Central memory CD4-positive, alpha-beta T cell (primary cell): ENCODE measurements at regions not wholly inside any gene's neighbourhood (a gene's known extent, or its start where the extent isn't known, plus 50 kb on each side); places are given as distances from the start of the nearest gene placed in this dataset.

ENCODE experiments used
- DNase-seq: peaks from one replicate; pipeline ENCODE4 v3.0.0; 2022

DNA sequence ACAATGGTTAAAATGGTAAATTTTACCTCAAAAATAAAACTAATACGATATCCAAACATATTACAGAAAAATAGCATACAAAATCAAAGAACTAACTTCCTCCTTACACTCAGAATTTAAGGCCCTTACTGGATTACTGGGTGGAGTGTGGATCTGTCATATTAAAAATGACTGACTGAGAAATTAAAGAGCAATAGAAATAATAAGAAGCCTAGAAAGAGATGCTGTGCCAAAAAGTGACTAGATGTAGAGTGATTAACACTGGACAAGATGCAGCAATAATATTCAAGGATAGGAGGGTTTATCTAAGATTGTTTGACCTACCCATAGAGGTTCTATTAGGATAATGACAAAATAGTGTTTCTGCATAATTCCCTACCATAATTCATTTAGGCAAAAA lies 424.3 kb downstream of the SETD4 start:
- DNase-seq = no peak

DNA sequence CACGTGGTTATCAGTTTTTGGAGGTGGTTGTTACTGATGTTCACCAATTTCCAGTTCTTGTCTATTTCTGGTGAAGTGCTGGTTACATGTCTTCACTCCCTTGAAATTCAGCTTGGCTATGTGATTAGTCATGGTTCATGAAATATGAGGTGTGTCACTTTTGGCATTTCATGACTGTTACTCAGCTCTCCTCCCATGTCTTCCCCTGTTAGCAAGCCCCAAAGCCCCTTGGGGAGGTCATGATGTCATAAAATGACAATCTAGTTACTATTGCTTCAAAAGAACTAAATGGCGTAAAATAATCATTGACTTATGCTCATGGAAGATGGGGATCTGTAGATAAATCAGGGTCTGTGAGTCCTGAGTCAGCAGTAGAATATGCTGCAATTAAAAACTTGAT lies 425.1 kb downstream of the SETD4 start:
- no peak for DNase-seq

DNA sequence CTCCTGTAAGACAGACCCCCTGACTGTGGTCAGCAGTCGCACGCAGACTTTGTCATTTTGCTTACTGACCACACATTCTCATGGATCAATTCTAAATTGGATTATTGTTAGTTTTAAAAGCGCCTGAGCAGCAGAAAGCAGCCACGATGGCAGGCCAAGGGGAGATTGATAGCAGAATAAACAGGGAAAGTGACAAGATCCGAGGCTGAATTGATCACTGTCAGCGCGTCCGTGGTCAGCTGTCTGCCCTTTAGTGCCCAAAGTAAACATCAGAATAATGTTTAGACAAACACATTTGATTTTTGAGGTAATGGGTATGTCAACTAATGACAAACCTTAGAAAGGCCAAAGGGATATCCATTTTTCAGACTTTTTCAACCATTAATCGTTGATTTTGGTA lies 426.8 kb downstream of the SETD4 start:
- no peak for DNase-seq

DNA sequence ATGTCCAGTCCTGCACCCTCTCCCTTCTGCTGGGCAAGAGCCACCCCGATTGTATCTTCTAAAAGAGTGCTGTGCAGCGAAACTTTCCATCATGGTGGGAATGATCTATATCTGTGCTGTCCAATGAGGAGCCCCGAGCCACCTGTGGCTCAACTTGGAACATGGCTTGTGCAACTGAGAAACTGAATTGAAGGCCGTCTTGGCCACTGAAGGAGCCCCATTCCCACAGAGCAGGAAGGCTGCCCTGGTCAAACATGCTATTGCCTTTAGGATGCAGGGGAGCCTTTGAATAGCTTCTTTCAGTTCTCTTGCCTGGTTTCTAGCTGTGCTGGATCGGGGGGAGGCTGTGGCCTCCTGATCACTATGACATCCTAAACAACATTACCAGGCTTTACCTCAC lies 427.6 kb downstream of the SETD4 start:
- no peak for DNase-seq

DNA sequence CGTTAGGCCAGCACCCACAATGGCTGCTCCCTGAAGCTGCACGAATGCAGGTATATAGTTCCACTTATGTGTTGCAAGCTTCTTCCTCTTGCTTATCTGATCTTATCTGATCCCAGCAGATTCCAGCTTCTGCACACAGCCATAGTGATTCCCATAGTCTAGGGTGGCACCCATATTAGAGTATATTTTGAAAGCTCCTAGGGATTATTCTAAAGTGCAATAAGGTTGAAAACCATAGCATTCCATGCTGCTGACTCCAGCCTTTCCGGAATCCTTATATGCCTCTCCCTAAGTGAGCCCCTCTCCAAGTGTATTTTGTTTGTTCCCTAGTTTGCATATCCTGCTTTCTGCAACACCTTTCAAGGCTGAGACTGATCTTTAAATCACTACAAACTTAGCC lies 432.0 kb downstream of the SETD4 start:
- DNase-seq = no peak

DNA sequence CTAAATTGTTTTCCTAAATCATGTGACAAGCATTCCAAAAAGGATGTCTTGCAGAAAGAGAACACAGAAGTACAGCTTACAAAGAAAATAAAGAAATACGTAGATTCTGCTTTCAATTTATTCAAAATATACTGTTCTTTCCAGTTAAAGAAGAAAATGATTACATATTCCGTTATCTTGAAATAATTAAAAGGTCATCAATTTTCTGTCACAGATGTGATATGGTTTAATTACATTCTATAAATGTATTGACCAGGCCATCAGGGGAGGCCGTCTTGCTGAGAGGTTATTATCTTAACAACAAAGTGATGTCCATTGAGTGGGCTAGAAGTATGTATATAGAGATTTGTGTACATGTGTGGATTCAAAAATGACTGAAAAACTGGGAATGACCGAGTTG lies 432.9 kb downstream of the SETD4 start:
- no peak for DNase-seq

DNA sequence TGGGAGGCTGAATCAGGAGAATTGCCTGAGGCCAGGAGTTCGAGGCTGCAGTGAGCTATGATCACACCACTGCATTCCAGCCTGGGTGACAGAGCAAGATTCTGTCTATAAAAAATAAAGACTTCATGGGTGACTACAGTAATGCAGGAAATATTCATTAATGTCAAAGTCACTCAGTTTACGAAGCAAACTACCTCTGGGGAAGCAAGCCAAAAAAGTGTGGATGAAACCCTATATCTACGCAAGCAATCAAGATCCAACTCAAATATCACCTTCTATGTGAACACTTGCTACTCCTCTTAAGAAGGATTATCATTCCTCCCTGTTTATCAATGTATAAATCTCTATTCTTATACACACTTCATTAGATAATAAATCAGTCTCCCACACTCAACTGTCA lies 434.8 kb downstream of the SETD4 start:
- no peak for DNase-seq

DNA sequence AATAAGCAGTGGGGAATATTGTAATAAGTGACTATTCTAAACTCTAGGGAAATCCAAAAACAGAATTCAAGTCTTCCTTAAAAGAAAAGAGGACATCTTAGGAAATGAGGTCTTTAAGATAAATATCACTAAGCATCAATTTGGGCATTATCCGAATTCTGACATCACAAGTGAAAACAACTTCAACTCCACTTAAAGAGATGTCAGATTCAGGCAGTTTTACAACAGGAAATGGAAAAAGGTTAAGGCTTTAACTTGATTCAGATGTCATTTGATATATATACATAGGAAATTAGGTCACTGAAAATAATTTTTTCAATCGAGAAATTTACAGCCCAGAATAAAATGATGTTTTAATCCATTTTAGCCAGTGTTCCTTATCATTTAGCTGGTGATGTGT lies 435.4 kb downstream of the SETD4 start:
- DNase-seq = no peak

DNA sequence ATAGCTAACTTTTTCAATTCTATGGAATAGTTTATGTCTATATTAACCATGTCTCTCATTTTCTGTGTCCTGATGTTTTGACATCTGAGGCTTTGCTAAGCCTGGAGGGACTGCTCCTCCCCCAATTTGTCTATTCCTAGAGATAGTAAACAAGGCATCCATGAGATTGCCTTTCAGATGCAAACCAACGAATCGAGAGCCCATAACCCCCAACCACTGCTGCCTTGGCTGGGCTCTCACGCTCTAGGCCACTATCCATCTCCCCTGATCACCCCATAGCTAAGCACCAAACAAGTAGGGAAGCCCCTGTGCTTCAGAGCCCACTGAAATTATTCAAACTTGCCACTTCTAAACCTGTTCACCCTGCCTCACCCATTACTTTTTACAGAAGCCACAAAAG lies 437.7 kb downstream of the SETD4 start:
- DNase-seq = no peak

DNA sequence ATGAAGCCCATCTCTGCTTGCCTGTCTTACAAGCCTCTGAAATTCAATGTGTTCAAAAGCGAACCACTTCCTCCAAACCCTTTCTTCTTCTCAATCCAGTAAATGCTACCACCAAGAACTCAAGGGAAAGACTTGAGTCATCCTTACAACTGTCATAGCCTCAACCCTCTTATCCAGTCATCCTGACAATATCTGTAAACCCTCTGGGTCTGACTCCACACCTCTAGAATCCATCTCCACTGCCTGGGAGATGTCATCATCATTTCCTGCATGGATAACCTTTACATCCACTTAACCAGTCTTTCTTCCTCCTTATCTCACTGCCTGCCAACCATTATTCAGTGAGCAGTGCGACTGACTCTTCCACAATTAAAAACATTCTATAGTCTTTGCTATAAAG lies 441.1 kb downstream of the SETD4 start:
- DNase-seq = no peak

DNA sequence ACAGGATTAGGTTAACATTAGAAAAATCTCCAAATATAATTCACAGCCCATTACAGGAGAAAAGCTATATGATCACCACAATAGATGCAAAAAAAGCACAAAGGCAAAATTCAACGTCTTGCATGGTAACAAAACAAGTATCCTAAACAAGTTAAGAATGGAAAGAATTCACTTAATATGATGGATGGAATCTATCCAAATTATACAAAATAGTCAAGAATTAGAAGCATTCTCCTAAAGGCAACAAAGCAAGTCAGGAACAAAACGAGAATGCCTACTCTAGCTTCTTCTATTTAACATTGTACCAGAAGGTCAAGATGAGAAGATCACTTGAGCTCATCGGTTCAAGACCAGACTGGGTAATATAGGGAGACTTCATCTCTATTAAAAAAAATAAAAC lies 442.8 kb downstream of the SETD4 start:
- DNase-seq = no peak

DNA sequence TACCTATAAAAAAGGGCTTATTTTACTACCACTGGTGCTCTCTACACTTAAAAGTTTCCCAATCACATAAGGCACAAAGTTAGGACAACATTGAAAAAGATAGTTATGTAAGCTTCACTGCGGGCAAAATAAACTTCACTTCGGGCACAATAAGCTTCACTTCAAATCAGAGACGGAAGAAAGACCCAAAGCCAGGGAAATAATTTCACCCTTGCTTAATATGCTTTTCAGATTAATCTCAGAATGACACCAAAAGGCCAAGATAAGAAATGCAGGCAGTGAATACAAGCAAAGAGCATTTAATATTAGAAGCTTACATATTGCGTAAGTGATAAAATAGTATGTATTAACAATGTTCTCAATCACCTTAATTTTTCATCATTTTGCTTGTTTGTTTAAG lies 444.2 kb downstream of the SETD4 start:
- no peak for DNase-seq

DNA sequence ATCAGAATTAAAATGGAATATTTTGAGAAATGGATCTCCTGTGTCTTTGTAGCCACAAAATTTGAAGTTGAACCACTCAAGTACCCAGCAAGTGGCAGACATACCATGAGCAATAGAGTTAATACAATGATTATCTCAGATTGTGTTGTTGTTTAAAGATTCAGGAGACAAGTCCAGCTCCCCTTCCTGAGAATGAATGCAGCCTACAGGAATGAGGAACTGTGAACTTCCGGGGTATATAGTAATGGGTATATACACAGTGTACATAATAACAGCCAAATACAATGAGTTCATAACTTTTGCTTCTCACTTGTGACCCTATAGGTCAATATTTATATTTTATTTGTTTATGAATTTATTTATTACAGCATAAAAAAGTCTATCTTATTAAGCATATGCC lies 445.0 kb downstream of the SETD4 start:
- no peak for DNase-seq

DNA sequence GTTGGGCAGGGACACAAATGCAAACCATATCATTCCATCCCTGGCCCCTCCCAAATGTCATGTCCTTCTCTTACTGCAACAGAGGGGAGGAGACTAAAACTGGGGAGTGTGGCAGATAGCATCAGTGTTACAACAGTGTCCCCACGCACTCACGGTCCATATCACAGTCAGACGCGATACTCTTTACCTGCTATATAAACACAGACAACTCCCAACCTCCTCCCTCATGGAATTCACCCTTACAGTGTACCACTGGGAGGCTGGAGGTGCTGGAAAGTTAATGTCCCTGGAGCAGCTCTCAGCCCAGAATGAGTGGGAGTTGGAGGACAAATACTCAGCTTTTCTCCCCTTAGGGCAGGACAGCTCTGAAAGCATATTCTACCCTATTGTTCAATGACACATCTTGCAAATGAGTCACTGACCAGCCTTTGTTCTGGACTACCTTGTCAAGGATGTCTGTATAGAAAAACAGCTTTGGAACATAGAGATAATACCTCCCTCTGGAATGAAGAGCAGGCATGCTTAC lies 445.9 kb downstream of the SETD4 start:
- no peak for DNase-seq

DNA sequence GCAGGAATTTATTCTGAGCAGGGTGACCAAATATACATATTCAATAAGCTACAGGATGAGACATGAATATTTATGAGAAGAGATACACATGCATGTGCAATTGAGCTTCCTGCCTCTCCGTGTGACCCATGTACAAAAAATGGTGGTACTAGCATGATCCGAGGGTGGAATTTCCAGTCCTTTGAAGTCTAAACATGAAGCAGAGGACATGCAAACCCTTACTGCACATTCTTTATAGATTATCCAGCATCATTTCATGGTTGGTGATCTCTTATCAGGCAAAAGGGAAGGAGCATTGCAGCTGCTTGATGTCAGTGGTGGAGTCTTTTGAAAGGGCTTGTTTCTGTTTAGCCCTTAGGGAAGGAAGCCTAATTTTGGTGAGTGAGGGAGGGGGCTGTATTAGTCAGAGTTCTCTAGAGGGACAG lies 448.6 kb downstream of the SETD4 start:
- DNase-seq = no peak

DNA sequence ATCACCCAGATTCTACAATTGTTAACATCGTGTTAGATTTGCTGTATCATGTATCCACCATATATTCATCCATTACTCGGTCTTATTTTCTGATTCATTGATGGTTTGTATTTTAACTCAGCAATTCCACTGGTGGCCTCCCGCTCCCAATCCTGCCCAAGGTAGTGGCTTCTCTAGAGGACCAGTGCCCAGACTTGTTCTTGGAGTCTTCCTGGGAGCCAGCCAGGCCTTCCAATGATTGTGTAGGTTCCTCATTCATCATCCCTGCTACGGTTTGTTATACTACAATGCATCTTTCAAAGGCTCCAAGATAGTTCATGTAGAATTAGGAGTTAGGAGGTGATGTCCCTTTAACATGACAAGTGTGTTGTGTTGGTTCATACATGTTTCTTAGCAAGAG lies 451.1 kb downstream of the SETD4 start:
- no peak for DNase-seq

DNA sequence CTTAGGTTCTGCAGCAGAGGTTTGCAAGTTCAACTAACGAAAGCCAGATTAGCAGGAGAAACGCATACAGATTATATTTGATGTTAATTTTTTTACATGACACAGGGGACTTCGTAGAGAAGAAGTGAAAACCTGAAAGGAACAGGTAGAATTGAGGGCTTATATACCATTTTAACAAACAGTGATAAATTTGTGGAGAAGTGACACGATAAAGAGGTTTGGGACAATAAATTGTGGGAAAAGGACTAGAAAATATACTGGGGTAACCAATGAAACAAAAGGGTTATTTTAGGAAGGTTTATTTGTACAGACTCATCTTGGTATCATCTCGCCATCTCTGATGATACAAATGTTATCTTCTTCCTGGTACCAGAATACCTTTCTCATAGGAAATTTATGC lies 452.9 kb downstream of the SETD4 start:
- no peak for DNase-seq

DNA sequence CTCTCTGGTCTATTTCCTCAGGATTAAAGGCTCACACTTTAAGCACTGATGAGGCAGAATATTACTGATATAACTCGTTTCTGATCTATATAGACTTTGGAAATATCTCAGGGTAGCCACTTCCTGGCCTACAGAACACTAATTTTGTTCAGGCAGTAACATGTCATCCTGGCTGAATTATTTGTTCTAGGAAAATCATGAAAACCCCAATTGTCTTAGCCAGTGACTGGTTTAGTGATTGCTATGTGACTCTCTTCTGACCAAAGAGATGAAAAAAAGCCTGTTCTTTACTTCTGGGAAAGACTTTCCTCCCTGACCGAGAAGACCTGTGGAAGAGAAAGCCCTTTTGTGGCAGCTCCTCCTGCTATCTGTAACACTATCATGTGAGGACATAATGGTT lies 453.7 kb downstream of the SETD4 start:
- no peak for DNase-seq

DNA sequence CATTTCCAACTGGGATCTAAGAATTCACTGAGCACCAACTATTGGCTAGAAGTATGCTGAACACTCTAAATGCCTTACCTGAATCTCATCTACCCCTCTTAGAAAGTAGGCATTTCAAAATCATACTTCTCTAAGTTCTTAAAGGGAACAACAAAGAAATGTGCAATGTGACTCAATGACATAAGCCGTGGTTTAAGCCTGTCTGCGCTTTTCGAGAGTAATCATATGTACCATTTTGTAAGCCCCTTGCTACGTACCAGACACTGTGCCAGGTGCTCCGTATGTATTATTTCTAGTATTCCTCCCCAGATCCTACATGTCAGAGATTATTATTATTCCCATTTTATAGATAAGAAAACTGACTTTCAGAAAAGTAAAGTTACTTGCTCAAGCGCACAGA lies 454.2 kb downstream of the SETD4 start:
- DNase-seq = no peak

DNA sequence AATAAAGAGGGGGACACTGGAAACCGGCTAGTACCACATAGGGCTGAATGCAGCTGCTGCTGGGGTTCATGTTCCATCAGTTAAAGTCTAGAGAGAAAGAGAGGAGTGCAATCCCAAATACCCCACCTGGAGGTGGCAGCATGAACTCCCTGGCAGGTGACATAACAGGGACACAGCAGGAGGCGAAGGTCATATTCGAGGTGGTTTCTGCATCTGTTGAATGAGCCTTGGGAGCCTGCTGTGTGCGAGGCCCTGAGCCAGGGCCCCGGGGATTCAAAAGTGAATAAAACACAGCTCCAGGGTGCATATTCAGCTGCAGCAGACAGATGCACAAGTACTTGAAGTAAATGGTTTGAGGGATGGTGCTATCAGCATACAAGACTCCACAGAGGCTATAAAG lies 456.8 kb downstream of the SETD4 start:
- DNase-seq = no peak

DNA sequence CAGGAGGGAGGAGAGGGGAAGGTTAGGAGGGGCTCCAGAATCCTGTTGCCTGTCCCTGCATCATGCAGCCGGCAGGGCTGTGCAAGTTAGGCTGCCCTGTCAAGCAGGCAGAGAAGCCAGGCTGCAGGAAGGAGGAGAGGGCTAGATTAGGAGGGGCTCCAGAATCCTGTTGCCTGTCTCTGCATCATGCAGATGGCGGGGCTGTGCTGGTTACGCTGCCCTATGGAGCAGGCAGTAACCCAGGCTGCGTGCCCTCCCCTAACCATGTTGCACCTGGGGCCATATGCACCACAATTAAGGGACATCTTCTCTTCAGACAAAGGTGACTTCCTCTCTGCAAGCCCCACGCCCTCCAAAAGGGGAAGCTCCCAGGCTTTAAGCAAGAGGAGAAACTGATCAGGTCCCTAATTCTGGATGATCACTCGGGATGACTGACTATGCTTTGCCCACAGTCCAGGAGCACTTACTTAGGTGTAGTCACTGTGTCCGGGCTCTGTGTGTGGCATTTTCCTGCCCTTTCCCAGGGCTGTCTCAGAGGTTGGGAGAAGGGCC lies 457.4 kb downstream of the SETD4 start:
- DNase-seq = no peak

DNA sequence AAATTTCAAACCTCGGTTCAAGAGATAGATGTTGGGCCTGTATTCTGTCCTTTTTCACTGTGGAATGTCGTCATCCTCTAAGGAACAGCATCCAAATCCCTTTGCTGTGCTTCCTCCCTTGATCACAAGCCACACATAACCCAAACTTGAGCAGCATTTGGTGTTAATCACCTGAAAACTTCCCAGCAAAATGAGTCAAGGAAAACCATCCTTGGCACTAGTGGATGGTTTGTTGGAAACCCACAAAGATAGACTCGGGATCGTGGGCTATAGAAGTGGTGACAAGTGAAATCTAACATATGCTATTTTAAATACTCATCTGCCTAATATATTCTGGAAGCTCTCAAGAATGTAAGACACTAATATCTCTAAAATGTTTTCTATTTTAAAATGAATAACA lies 459.1 kb downstream of the SETD4 start:
- no peak for DNase-seq

DNA sequence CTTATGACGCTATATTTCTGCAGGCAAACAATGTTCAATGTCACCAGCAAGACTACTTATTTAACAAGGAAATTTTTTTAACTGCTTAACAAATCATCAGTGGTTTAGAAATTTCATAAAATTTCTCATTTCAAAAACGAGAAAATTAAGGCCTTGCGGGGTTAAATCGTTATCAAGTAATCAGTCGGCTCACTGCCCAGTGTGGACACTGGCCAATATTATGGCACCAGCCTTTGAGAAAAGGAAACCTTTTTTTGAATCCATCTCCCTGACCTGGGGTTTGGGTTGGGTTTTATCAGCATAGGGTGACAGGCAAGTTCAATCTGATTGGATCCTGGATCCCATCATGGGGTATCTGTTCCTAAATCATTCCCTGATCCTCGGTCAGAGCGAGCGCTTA lies 461.2 kb downstream of the SETD4 start:
- DNase-seq = no peak

DNA sequence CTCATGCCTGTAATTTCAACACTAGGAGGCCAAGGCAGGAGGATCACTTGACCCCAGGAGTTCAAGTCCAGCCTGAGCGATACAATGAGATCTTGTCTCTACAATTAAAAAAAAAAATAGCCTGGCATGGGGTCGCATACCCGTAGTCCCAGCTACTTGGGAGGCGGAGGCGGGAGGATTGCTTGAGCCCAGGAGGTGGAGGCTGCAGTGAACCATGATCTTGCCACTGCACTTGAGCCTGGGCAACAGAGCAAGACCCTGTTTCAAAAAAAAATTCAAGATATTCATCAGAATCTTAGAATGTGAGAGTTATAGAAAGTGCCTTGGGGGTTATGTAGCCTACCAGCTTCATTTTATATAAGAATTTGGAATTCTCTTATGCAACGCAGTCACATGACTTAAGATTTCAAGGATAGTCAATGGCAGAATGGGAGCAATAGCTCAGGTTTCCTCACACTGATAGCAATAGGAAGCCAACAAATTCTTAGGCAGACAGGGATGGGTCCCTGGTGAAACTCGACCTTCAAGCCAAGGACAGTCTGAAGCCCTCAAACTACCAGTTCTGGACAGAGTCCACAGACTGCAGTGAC lies 462.5 kb downstream of the SETD4 start:
- DNase-seq = no peak

DNA sequence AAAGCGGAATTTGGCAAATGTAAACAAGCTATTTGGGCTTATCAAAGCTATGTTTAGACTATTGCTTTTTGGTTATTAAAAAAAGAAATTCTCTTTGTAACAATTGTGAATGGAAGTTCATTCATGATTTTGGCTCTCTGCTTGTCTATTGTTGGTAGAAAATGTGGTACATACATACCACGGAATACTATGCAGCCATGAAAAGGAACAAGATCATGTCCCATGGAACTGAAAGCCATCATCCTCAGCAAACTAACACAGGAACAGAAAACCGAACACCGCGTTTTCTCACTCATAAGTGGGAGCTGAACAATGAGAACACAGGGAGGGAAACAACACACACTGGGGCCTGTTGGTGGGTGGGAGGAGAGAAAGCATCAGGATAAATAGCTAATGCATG lies 465.4 kb downstream of the SETD4 start:
- DNase-seq = no peak
